HEK293 (cell line): ENCODE measurements at regions not wholly inside any gene's neighbourhood (a gene's known extent, or its start where the extent isn't known, plus 50 kb on each side); places are given as distances from the start of the nearest gene placed in this dataset.

ENCODE experiments used
- CTCF ChIA-PET: fragments of 350-600 bp; formaldehyde crosslinking; extraction: SDS; loops from one replicate; lab custom pipeline; 2021; ENCODE audit warnings: antibody characterized with exemption; lab: Yijun Ruan, JAX
- POLR2A ChIA-PET: fragments of 300-600 bp; formaldehyde crosslinking; extraction: SDS; loops from one replicate; lab custom pipeline; 2020; ENCODE audit warnings: antibody characterized with exemption, inconsistent platforms; lab: Yijun Ruan, JAX
- H3K27ac ChIP-seq: fragments of 200-500 bp; sonication (Bioruptor generic); 2 replicates; pipeline ENCODE4 v1.5.1; 2014; ENCODE audit warnings: low read depth, low read length, control low read depth, inconsistent platforms; ENCODE audit errors: extremely low read depth
- H3K36me3 ChIP-seq, 2 experiments: fragments of 200-500 bp in 1 of 2; sonication (Bioruptor generic) in 1 of 2; 1 replicate in 1 of 2; 2 replicates in 1 of 2; pipeline ENCODE4 v1.5.1; 2014 to 2017; ENCODE audit warnings: inconsistent platforms in 2 of 2, low read length in 2 of 2; ENCODE audit not compliant: control insufficient read depth in 2 of 2, insufficient read depth in 1 of 2
- H3K4me1 ChIP-seq: fragments of 200-500 bp; sonication (Bioruptor generic); 2 replicates; pipeline ENCODE4 v1.5.1; 2014; ENCODE audit warnings: mild to moderate bottlenecking, low read length, inconsistent platforms; ENCODE audit not compliant: control insufficient read depth, insufficient read depth
- H3K4me3 ChIP-seq: 2 replicates; pipeline ENCODE4 v1.5.1; 2011; ENCODE audit warnings: low read depth, mild to moderate bottlenecking, control low read depth, low read length, moderate library complexity
- H3K9me3 ChIP-seq: fragments of 200-500 bp; sonication (Bioruptor generic); 2 replicates; pipeline ENCODE4 v1.5.1; 2014; ENCODE audit warnings: low read depth, low read length, inconsistent platforms; ENCODE audit not compliant: control insufficient read depth, insufficient read depth
- CTCF ChIP-seq: fragments of 450-650 bp; formaldehyde crosslinking; IDR thresholded peaks from 2 replicates; pipeline ENCODE4 v1.5.1; 2016; ENCODE audit warnings: missing biosample characterization, missing genetic modification characterization
- IKZF3 ChIP-seq: fragments of 450-650 bp; IDR thresholded peaks from 2 replicates; pipeline ENCODE4 v1.5.0; 2018; ENCODE audit warnings: missing biosample characterization, mild to moderate bottlenecking, missing genetic modification characterization, moderate library complexity
- OSR2 ChIP-seq: fragments of 450-650 bp; formaldehyde crosslinking; IDR thresholded peaks from 2 replicates; pipeline ENCODE4 v1.5.1; 2016; ENCODE audit warnings: missing biosample characterization, missing genetic modification characterization
- PRDM4 ChIP-seq: fragments of 450-650 bp; formaldehyde crosslinking; IDR thresholded peaks from 2 replicates; pipeline ENCODE4 v1.5.1; 2017; ENCODE audit warnings: missing biosample characterization, missing genetic modification characterization
- PRDM6 ChIP-seq: fragments of 450-650 bp; formaldehyde crosslinking; IDR thresholded peaks from 2 replicates; pipeline ENCODE4 v1.5.1; 2017; ENCODE audit warnings: missing biosample characterization, missing genetic modification characterization
- SCRT2 ChIP-seq: fragments of 450-650 bp; formaldehyde crosslinking; IDR thresholded peaks from 2 replicates; pipeline ENCODE4 v1.5.1; 2016; ENCODE audit warnings: missing biosample characterization, missing genetic modification characterization
- ZBTB44 ChIP-seq: fragments of 450-650 bp; IDR thresholded peaks from 2 replicates; pipeline ENCODE4 v1.5.1; 2018; ENCODE audit warnings: missing biosample characterization, mild to moderate bottlenecking, missing genetic modification characterization
- ZFP41 ChIP-seq: fragments of 450-650 bp; formaldehyde crosslinking; IDR thresholded peaks from 2 replicates; pipeline ENCODE4 v1.5.1; 2016; ENCODE audit warnings: missing biosample characterization, missing genetic modification characterization, borderline replicate concordance
- ZNF26 ChIP-seq: fragments of 450-650 bp; formaldehyde crosslinking; IDR thresholded peaks from 2 replicates; pipeline ENCODE4 v1.5.1; 2016; ENCODE audit warnings: missing biosample characterization, missing genetic modification characterization
- ZNF266 ChIP-seq: fragments of 450-650 bp; formaldehyde crosslinking; IDR thresholded peaks from 2 replicates; pipeline ENCODE4 v1.5.1; 2016; ENCODE audit warnings: missing biosample characterization, missing genetic modification characterization, low read depth
- ZNF311 ChIP-seq: fragments of 450-650 bp; formaldehyde crosslinking; IDR thresholded peaks from 2 replicates; pipeline ENCODE4 v1.5.1; 2017; ENCODE audit warnings: missing biosample characterization, missing genetic modification characterization, borderline replicate concordance
- ZNF398 ChIP-seq: fragments of 450-650 bp; formaldehyde crosslinking; IDR thresholded peaks from 2 replicates; pipeline ENCODE4 v1.5.1; 2017; ENCODE audit warnings: missing biosample characterization, missing genetic modification characterization
- ZNF518A ChIP-seq: fragments of 450-650 bp; formaldehyde crosslinking; conservative IDR thresholded peaks from 2 replicates; pipeline ENCODE4 v1.5.1; 2016; ENCODE audit warnings: low read depth, missing biosample characterization, missing genetic modification characterization
- ZNF580 ChIP-seq: fragments of 450-650 bp; formaldehyde crosslinking; IDR thresholded peaks from 2 replicates; pipeline ENCODE4 v1.5.1; 2016; ENCODE audit warnings: missing biosample characterization, missing genetic modification characterization
- ZNF660 ChIP-seq: fragments of 450-650 bp; IDR thresholded peaks from 2 replicates; pipeline ENCODE4 v1.5.1; 2018; ENCODE audit warnings: missing biosample characterization, mild to moderate bottlenecking, missing genetic modification characterization
- ZSCAN18 ChIP-seq: fragments of 450-650 bp; formaldehyde crosslinking; IDR thresholded peaks from 2 replicates; pipeline ENCODE4 v1.5.1; 2016; ENCODE audit warnings: missing biosample characterization, missing genetic modification characterization
- ZSCAN23 ChIP-seq: fragments of 450-650 bp; formaldehyde crosslinking; IDR thresholded peaks from 2 replicates; pipeline ENCODE4 v1.5.1; 2016; ENCODE audit warnings: missing biosample characterization, missing genetic modification characterization

GRCh38 chr5:77869116-77869798, 93.1 kb upstream of the TBCA start:
- ChIA-PET POLR2A (no interaction called here), CTCF (interaction anchor here (0.6 to 1.3 kb wide), 4 partner anchors 10 to 369 kb away, joined by 3 to 5 read pairs (median 4); no protein-coding TSS in a partner anchor)
- no peak overlapping the region for H3K4me3 ChIP-seq
- H3K27ac ChIP-seq, result no peak overlapping the region
- H3K36me3 ChIP-seq, result no peaks in the 10 kb centered on the region
- H3K4me1 ChIP-seq, result no peaks in the 10 kb centered on the region
- H3K9me3 ChIP-seq, result no peaks in the 10 kb centered on the region
- TF ChIP-seq ZSCAN18 (tag by site-specific recombination) (no peak), CTCF (tag by site-specific recombination) (no peak), ZNF266 (tag by site-specific recombination) (no peak), ZSCAN23 (tag by site-specific recombination) (no peak), ZFP41 (tag by site-specific recombination) (no peak), ZNF311 (tag by site-specific recombination) (no peak), PRDM6 (peak; percentile 67), ZNF580 (tag by site-specific recombination) (0 out of 2 replicates have a peak, but pooled peaks have one; percentile 11), ZNF398 (tag by site-specific recombination) (no peak), ZBTB44 (tag by site-specific recombination) (peak; percentile 9; the same call in 1 of the 2 replicates), SCRT2 (tag by site-specific recombination) (no peak), ZNF660 (tag by site-specific recombination) (no peak), IKZF3 (no peak), ZNF26 (no peak), PRDM4 (tag by site-specific recombination) (0 out of 2 replicates have a peak, but pooled peaks have one; percentile 41), OSR2 (tag by site-specific recombination) (0 out of 2 replicates have a peak, but pooled peaks have one; percentile 26), ZNF518A (tag by site-specific recombination) (no peak)
